GM12875 (cell line): ENCODE measurements at regions not wholly inside any gene's neighbourhood (a gene's known extent, or its start where the extent isn't known, plus 50 kb on each side); places are given as distances from the start of the nearest gene placed in this dataset.

ENCODE experiments used
- H3K4me3 ChIP-seq: one replicate; pipeline ENCODE4 v1.5.1; 2011; ENCODE audit warnings: low read depth, low read length, control low read depth
- CTCF ChIP-seq: IDR thresholded peaks from 2 replicates; pipeline ENCODE4 v1.5.1; 2011; ENCODE audit warnings: low read depth, mild to moderate bottlenecking, control low read depth, inconsistent platforms, low read length, moderate library complexity, borderline replicate concordance; ENCODE audit not compliant: insufficient read depth

- no peak overlapping the region for H3K4me3 ChIP-seq
- no peak for TF ChIP-seq CTCF
Measured at GRCh38 chr3:178075344-178075743, 460.9 kb upstream of the KCNMB2 start.

- no peak for TF ChIP-seq CTCF
- no peak overlapping the region for H3K4me3 ChIP-seq
Measured at GRCh38 chr3:178078953-178079352, 457.3 kb upstream of the KCNMB2 start.

- H3K4me3 ChIP-seq, result no peak overlapping the region
- no peak for TF ChIP-seq CTCF
Measured at GRCh38 chr3:178079966-178080365, 456.3 kb upstream of the KCNMB2 start.

GRCh38 chr3:178082326-178082906 is 453.8 kb upstream of the KCNMB2 start:
- no peak overlapping the region for H3K4me3 ChIP-seq
- TF ChIP-seq CTCF, result no peak

GRCh38 chr3:178083906-178084866 is 452.1 kb upstream of the KCNMB2 start:
- H3K4me3 ChIP-seq, result no peak overlapping the region
- peak; percentile 24; the same call in 1 of the 2 replicates for TF ChIP-seq CTCF

GRCh38 chr3:178084938-178085816 is 451.1 kb upstream of the KCNMB2 start:
- TF ChIP-seq CTCF, result no peak
- H3K4me3 ChIP-seq, result no peak overlapping the region

GRCh38 chr3:178085817-178086123 is 450.5 kb upstream of the KCNMB2 start:
- no peak overlapping the region for H3K4me3 ChIP-seq
- no peak for TF ChIP-seq CTCF
